Right renal cortex interstitium (tissue), 3 donors: ENCODE measurements at regions not wholly inside any gene's neighbourhood (a gene's known extent, or its start where the extent isn't known, plus 50 kb on each side); places are given as distances from the start of the nearest gene placed in this dataset.

Experiments
- DNase-seq, 3 donors: peaks; one replicate each; pipeline ENCODE4 v3.0.0-alpha.2; 2013; ENCODE audit warnings: low read depth in 3 of 3, low spot score in 2 of 3

DNA sequence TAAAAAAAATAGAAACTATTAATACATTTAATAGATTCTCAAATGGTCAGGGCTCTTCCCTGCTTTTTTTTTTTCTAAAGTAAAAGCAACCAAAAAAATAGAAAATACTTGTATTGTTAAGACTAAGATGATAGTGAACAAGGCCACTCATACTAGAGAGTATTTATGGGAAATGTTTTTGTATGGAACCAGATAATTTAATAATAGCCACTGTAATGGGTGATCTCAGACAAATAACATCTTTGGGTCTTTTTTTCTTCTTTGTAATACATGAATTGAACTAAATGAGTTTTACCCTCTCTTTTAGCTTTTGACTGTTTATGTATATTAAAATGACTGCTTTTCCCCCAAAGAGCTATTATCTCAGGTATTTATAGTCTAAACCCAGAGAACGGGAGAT is 92.1 kb upstream of the ELOVL6 start:
- DNase-seq, result no peak

DNA sequence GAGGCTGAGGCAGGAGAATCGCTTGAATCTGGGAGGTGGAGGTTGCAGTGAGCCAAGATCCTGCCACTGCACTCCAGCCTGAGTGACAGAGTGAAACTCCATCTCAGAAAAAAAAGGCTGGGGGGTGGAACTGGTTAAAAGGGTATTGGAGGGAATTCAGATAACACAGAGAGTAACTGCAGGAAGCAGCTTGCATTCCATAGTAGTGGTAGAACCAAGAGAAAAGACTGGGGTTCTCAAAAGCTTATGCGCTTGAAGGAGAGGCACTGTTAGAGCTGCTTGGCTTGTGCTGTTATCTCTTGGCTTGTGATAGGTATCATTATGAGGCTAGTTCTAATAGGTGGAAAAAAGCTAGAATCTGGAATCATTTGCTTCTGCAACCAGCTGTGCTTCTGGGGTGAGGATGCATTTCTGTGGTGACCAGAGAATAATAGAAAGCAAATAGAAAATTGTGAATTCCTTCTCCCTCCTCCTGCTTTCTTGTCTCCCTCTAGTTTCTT is 91.2 kb upstream of the ELOVL6 start:
- DNase-seq, result no peak

DNA sequence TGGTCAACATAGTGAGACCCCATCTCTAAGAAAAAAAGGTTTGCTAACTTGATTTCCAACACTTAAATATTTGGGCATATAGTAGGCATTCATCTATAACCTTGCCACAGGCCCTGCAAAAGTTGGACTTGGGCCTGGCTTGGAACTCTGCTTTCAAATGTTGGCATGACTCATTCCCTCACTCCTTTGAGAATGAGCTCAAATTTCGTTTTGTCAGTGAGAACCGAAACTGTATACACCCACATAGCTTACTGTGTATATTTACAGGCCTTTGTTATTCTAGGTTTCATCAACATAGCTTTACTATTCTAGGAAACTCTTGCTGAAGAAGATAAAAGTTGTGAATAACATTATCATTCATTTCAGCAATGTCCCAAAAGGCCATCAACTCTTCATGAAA is 88.7 kb upstream of the ELOVL6 start:
- no peak for DNase-seq

GRCh38 chr4:110278127-110278526 is 79.7 kb upstream of the ELOVL6 start:
- no peak for DNase-seq

GRCh38 chr4:110275871-110276270 is 77.5 kb upstream of the ELOVL6 start:
- no peak for DNase-seq

- no peak for DNase-seq
Measured at GRCh38 chr4:110271986-110272385, 73.6 kb upstream of the ELOVL6 start.

DNA sequence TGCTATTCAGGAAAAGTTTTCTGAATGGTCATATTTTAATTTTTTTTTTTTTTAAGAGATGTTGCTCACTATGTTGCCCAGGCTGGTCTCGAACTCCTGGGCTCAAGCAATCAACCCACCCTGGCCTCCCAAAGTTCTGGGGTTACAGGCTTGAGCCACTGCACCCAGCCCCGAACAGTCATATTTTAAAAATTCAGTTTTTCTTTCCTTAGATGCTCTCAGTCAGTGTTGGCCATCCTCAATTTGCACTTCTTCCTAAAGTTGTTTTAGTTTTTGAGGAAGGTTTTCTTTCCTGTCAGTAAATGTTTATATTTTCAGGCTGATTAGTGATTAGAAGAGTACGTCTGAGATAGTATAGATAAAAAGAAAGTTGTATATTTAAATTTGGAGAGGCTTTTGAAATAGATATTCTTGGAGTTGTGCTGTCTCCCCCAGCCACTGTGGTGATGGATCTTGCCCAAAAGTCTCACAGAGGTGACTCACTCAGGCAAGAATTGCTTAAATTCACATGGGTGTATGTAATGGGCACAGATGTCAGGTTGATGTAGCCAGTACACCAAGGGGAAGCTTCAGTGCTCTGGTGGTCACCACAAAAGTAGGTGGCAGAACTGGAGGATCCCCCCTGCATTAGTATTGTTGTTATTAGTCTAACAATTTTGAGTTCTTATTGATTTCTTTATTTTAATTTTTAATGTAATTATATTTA is 72.2 kb upstream of the ELOVL6 start:
- no peak for DNase-seq

- no peak for DNase-seq
Measured at GRCh38 chr4:110268790-110269189, 70.4 kb upstream of the ELOVL6 start.

GRCh38 chr4:110268352-110268751 is 69.9 kb upstream of the ELOVL6 start:
- DNase-seq, result no peak

DNA sequence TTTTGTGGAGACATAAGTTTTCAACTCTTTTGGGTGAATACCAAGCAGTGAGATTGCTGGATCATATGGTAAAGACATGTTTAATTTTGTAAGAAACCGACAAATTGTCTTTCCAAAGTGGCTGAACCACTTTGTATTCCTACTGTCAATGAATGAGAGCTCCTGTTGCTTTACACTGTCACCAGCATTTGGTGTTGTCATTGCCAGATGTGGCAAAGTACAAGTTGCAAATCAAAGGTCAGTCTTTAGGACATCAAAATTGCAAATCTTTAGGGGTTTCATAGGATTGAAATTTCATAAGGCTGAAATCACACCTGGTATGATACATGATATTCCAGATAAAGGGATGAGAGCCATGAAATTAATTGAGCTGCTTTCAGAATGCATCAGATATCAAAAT is 67.7 kb upstream of the ELOVL6 start:
- no peak for DNase-seq

DNA sequence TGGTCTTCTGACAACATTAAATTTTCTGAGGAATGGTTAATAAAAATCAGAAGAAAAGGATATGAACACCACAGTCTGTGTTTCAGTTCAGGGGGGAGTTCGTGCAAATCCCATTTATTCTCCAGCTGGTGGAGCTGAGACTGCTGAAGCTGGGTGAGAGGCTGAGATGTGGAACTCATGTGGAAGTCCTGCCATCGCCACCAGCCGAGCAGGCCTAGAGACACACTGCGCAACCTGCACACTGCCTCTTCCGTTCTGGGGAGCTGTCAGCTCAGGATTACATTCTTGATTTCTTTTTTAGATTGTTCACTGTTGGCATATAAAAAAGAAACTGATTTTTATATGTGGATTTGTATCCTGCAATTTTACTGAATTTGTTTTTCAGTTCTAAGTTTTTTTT is 66.6 kb upstream of the ELOVL6 start:
- DNase-seq, result no peak

DNA sequence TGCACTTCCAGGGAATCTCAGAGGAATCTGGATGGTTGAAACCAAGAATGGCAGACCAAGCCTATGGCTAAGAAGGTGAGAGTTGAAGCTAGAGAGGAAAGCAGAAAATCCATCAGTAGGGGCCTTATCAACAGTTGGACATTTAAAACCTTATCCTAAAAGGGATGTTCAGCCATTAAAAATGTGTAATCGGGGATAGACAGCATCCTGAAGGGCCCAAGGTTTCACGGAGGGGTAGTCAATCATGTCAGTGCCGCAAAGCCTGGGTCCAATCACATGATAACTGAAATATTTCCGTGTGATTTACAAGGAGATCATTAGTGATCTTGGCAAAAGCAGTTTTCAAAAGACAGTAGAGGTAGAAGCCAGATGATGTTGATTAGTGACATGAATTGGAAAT is 61.9 kb upstream of the ELOVL6 start:
- no peak for DNase-seq

DNA sequence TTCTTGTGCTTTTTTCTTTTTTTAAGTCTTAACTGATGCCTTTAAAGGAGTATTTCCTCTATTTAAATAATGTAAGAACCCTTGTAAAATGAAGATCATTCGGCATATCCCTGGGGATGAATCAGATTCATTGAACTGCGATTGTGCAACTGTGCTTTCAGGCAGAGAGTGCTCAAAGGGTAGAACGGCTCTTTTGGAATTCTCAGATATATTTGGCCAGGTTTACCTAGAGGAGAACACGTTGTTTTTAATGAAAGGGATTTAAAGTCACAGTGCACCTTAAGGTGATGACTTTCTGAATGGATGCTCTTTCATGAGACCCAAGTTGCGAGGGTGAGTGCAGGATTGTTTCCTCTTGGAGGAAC is 51.6 kb upstream of the ELOVL6 start:
- no peak for DNase-seq

GRCh38 chr4:110248831-110249253 is 50.4 kb upstream of the ELOVL6 start:
- DNase-seq, result no peak
